ENCODE measurements at regions not wholly inside any gene's neighbourhood (a gene's known extent, or its start where the extent isn't known, plus 50 kb on each side); places are given as distances from the start of the nearest gene placed in this dataset.

GRCh38 chr15:91664224-91664836 lies 189.2 kb upstream of the SLCO3A1 start:
- no peak overlapping the region for H2AFZ ChIP-seq (ENCODE audit: low read length)
- H4K20me1 ChIP-seq (ENCODE audit: insufficient read depth, low read length), result no peaks in the 10 kb centered on the region
- H3K79me2 ChIP-seq (ENCODE audit: insufficient read depth, low read depth, low read length), result no peaks in the 10 kb centered on the region
- ChIA-PET POLR2A (no interaction called here), CTCF (ENCODE audit: unreplicated experiment) (no interaction called here)
- TF ChIP-seq CTCF (conservative IDR thresholded peaks at IDR 0.05; ENCODE audit: low read length), result no peak
- TF ChIP-seq EZH2phosphoT487 (IDR thresholded peaks at IDR 0.05; ENCODE audit: borderline replicate concordance, low read depth, low read length), result no peak
- H3K4me3 ChIP-seq (ENCODE audit: low read depth, low read length, poor library complexity, severe bottlenecking), result no peak overlapping the region
- intact Hi-C loops (cut with micrococcal nuclease; ENCODE audit: unreplicated experiment), result no loop called here
- no peaks in the 10 kb centered on the region for H3K9me2 ChIP-seq (ENCODE audit: insufficient read depth, low read length)
- no TSS peak for BruUV-seq (replicated peaks)
- H3K9me3 ChIP-seq (ENCODE audit: low read length), result no peaks in the 10 kb centered on the region
- H3K4me2 ChIP-seq (ENCODE audit: low read length), result no peak overlapping the region
- H3K27ac ChIP-seq (ENCODE audit: low read depth, low read length, poor library complexity, severe bottlenecking), result no peak overlapping the region
- no peaks in the 10 kb centered on the region for H3K4me1 ChIP-seq (ENCODE audit: insufficient read depth, low read length, poor library complexity, severe bottlenecking)
- no peaks in the 10 kb centered on the region for H3K36me3 ChIP-seq (ENCODE audit: insufficient read depth, low read length)
- DNase-seq (ENCODE audit: low spot score), result no peak

GRCh38 chr15:91665212-91665611 lies 188.3 kb upstream of the SLCO3A1 start:
- H3K36me3 ChIP-seq (ENCODE audit: insufficient read depth, low read length), result no peaks in the 10 kb centered on the region
- H3K27ac ChIP-seq (ENCODE audit: low read depth, low read length, poor library complexity, severe bottlenecking), result no peak overlapping the region
- no peaks in the 10 kb centered on the region for H3K79me2 ChIP-seq (ENCODE audit: insufficient read depth, low read depth, low read length)
- no peaks in the 10 kb centered on the region for H4K20me1 ChIP-seq (ENCODE audit: insufficient read depth, low read length)
- DNase-seq (ENCODE audit: low spot score), result no peak
- intact Hi-C loops (cut with micrococcal nuclease; ENCODE audit: unreplicated experiment), result no loop called here
- ChIA-PET POLR2A (no interaction called here), CTCF (ENCODE audit: unreplicated experiment) (no interaction called here)
- no peaks in the 10 kb centered on the region for H3K9me3 ChIP-seq (ENCODE audit: low read length)
- BruUV-seq (replicated peaks), result no TSS peak
- H3K9me2 ChIP-seq (ENCODE audit: insufficient read depth, low read length), result no peaks in the 10 kb centered on the region
- no peak overlapping the region for H3K4me2 ChIP-seq (ENCODE audit: low read length)
- no peak overlapping the region for H3K4me3 ChIP-seq (ENCODE audit: low read depth, low read length, poor library complexity, severe bottlenecking)
- no peaks in the 10 kb centered on the region for H3K4me1 ChIP-seq (ENCODE audit: insufficient read depth, low read length, poor library complexity, severe bottlenecking)
- TF ChIP-seq EZH2phosphoT487 (IDR thresholded peaks at IDR 0.05; ENCODE audit: borderline replicate concordance, low read depth, low read length) (no peak), CTCF (conservative IDR thresholded peaks at IDR 0.05; ENCODE audit: low read length) (no peak)
- H2AFZ ChIP-seq (ENCODE audit: low read length), result no peak overlapping the region

GRCh38 chr15:91668370-91668769 lies 185.1 kb upstream of the SLCO3A1 start:
- Histone ChIP-seq H3K27ac (ENCODE audit: low read depth, low read length, poor library complexity, severe bottlenecking) (no peak overlapping the region), H3K4me2 (ENCODE audit: low read length) (no peak overlapping the region), H3K79me2 (ENCODE audit: insufficient read depth, low read depth, low read length) (no peaks in the 10 kb centered on the region), H3K36me3 (ENCODE audit: insufficient read depth, low read length) (no peaks in the 10 kb centered on the region), H3K4me3 (ENCODE audit: low read depth, low read length, poor library complexity, severe bottlenecking) (no peak overlapping the region), H3K4me1 (ENCODE audit: insufficient read depth, low read length, poor library complexity, severe bottlenecking) (no peaks in the 10 kb centered on the region), H3K9me2 (ENCODE audit: insufficient read depth, low read length) (no peaks in the 10 kb centered on the region), H2AFZ (ENCODE audit: low read length) (no peak overlapping the region), H4K20me1 (ENCODE audit: insufficient read depth, low read length) (no peaks in the 10 kb centered on the region), H3K9me3 (ENCODE audit: low read length) (no peaks in the 10 kb centered on the region)
- TF ChIP-seq EZH2phosphoT487 (IDR thresholded peaks at IDR 0.05; ENCODE audit: borderline replicate concordance, low read depth, low read length), result no peak
- TF ChIP-seq CTCF (conservative IDR thresholded peaks at IDR 0.05; ENCODE audit: low read length), result no peak
- intact Hi-C loops (cut with micrococcal nuclease; ENCODE audit: unreplicated experiment), result no loop called here
- POLR2A ChIA-PET, result interaction anchor here (0.7 kb wide), 1 partner anchor 1349 kb away, joined by 3 read pairs; no protein-coding TSS in a partner anchor
- no peak for DNase-seq (ENCODE audit: low spot score)
- BruUV-seq (replicated peaks), result no TSS peak
- CTCF ChIA-PET (ENCODE audit: unreplicated experiment), result no interaction called here
